Osteocyte (in vitro differentiated cells): ENCODE measurements at regions not wholly inside any gene's neighbourhood (a gene's known extent, or its start where the extent isn't known, plus 50 kb on each side); places are given as distances from the start of the nearest gene placed in this dataset.
"Not testable (repeated sequence)": the region's sequence is repeated elsewhere in the genome, so short reads cannot be mapped to it uniquely, and the experiment has no call there.

Experiments
- DNase-seq: peaks from one replicate; pipeline ENCODE4 v3.0.0; 2021; ENCODE audit warnings: mixed read lengths; ENCODE audit not compliant: unreplicated experiment; ENCODE audit errors: extremely low spot score
- H3K27ac Mint-ChIP-seq: one replicate; pipeline ENCODE4 v1.8.0; 2021; ENCODE audit warnings: mild to moderate bottlenecking, mixed read lengths; ENCODE audit not compliant: unreplicated experiment
- H3K27me3 Mint-ChIP-seq: one replicate; pipeline ENCODE4 v1.8.0; 2021; ENCODE audit warnings: mixed read lengths; ENCODE audit not compliant: unreplicated experiment
- H3K36me3 Mint-ChIP-seq: one replicate; pipeline ENCODE4 v1.8.0; 2021; ENCODE audit warnings: mixed read lengths; ENCODE audit not compliant: unreplicated experiment
- H3K4me1 Mint-ChIP-seq: one replicate; pipeline ENCODE4 v1.8.0; 2021; ENCODE audit warnings: mixed read lengths; ENCODE audit not compliant: unreplicated experiment
- H3K4me3 Mint-ChIP-seq: one replicate; pipeline ENCODE4 v1.8.0; 2021; ENCODE audit warnings: mild to moderate bottlenecking, moderate library complexity, mixed read lengths; ENCODE audit not compliant: unreplicated experiment
- H3K9me3 Mint-ChIP-seq: one replicate; pipeline ENCODE4 v1.8.0; 2021; ENCODE audit warnings: mixed read lengths; ENCODE audit not compliant: unreplicated experiment
- CTCF ChIP-seq: fragments of 200-600 bp; sonication (generic); IDR thresholded peaks from 2 replicates; pipeline ENCODE4 v1.5.0; 2021; ENCODE audit warnings: antibody characterized with exemption, mild to moderate bottlenecking, moderate library complexity

- DNase-seq: peak; percentile 73
- Mint-ChIP-seq H3K9me3 (peaks cover 20% of the 10 kb centered on the region), H3K36me3 (no peaks in the 10 kb centered on the region), H3K27ac (no peak overlapping the region), H3K4me1 (no peaks in the 10 kb centered on the region), H3K27me3 (no peaks in the 10 kb centered on the region), H3K4me3 (no peak overlapping the region)
- TF ChIP-seq CTCF: no peak
These were observed 854.1 kb downstream of the TBC1D22A start for GRCh38 chr22:47616396-47617020.

GRCh38 chr22:47615051-47615450, 852.6 kb downstream of the TBC1D22A start:
- no peak overlapping the region for H3K4me3 Mint-ChIP-seq
- DNase-seq: no peak
- H3K27ac Mint-ChIP-seq: no peak overlapping the region
- peaks cover 21% of the 10 kb centered on the region for H3K9me3 Mint-ChIP-seq
- no peaks in the 10 kb centered on the region for H3K27me3 Mint-ChIP-seq
- H3K4me1 Mint-ChIP-seq: no peaks in the 10 kb centered on the region
- H3K36me3 Mint-ChIP-seq: no peaks in the 10 kb centered on the region
- TF ChIP-seq CTCF: no peak

GRCh38 chr22:47613606-47614350, 851.3 kb downstream of the TBC1D22A start:
- H3K27ac Mint-ChIP-seq: no peak overlapping the region
- no peaks in the 10 kb centered on the region for H3K27me3 Mint-ChIP-seq
- H3K9me3 Mint-ChIP-seq: peaks cover 24% of the 10 kb centered on the region
- no peak for TF ChIP-seq CTCF
- H3K4me3 Mint-ChIP-seq: no peak overlapping the region
- no peak for DNase-seq
- no peaks in the 10 kb centered on the region for H3K36me3 Mint-ChIP-seq
- no peaks in the 10 kb centered on the region for H3K4me1 Mint-ChIP-seq

GRCh38 chr22:47613181-47613580, 850.7 kb downstream of the TBC1D22A start:
- not testable (repeated sequence) for DNase-seq, H3K4me3 Mint-ChIP-seq, H3K36me3 Mint-ChIP-seq, H3K27me3 Mint-ChIP-seq, H3K4me1 Mint-ChIP-seq, H3K27ac Mint-ChIP-seq
- H3K9me3 Mint-ChIP-seq: peaks cover 24% of the 10 kb centered on the region

GRCh38 chr22:47612311-47612910, 850.0 kb downstream of the TBC1D22A start:
- TF ChIP-seq CTCF: no peak
- H3K36me3 Mint-ChIP-seq: no peaks in the 10 kb centered on the region
- no peaks in the 10 kb centered on the region for H3K27me3 Mint-ChIP-seq
- no peaks in the 10 kb centered on the region for H3K4me1 Mint-ChIP-seq
- H3K4me3 Mint-ChIP-seq: no peak overlapping the region
- DNase-seq: no peak
- no peak overlapping the region for H3K27ac Mint-ChIP-seq
- peaks cover 24% of the 10 kb centered on the region for H3K9me3 Mint-ChIP-seq
